DMS 273 (cell line): ENCODE measurements at regions not wholly inside any gene's neighbourhood (a gene's known extent, or its start where the extent isn't known, plus 50 kb on each side); places are given as distances from the start of the nearest gene placed in this dataset.
A peak's percentile ranks its signal among the peaks of the same experiment; 100 is the strongest.

ENCODE experiments used
- DNase-seq: peaks from one replicate; lab custom pipeline; 2025; ENCODE audit not compliant: unreplicated experiment; lab: John Stamatoyannopoulos, UW

- peak; percentile 76 for DNase-seq
Observed at GRCh38 chr2:9771481-9772017, 71.7 kb upstream of the TAF1B start.

- DNase-seq: no peak
Observed at GRCh38 chr2:9772035-9772998, 71.0 kb upstream of the TAF1B start.

GRCh38 chr2:9772999-9773902 lies 70.0 kb upstream of the TAF1B start:
- DNase-seq: no peak

- DNase-seq: no peak
Observed at GRCh38 chr2:9773903-9774239, 69.4 kb upstream of the TAF1B start.

- no peak for DNase-seq
Observed at GRCh38 chr2:9774266-9774665, 69.0 kb upstream of the TAF1B start.

GRCh38 chr2:9775351-9775750 lies 67.9 kb upstream of the TAF1B start:
- no peak for DNase-seq

GRCh38 chr2:9775999-9776712 lies 67.1 kb upstream of the TAF1B start:
- no peak for DNase-seq

- DNase-seq: no peak
Observed at GRCh38 chr2:9777081-9777480, 66.2 kb upstream of the TAF1B start.

- peak; percentile 63 for DNase-seq
Observed at GRCh38 chr2:9778012-9778411, 65.3 kb upstream of the TAF1B start.

- DNase-seq: no peak
Observed at GRCh38 chr2:9778471-9779316, 64.6 kb upstream of the TAF1B start.

- no peak for DNase-seq
Observed at GRCh38 chr2:9779596-9780264, 63.5 kb upstream of the TAF1B start.

- no peak for DNase-seq
Observed at GRCh38 chr2:9780368-9781130, 62.7 kb upstream of the TAF1B start.

- no peak for DNase-seq
Observed at GRCh38 chr2:9781252-9781651, 62.0 kb upstream of the TAF1B start.

- DNase-seq: no peak
Observed at GRCh38 chr2:9782197-9782719, 61.0 kb upstream of the TAF1B start.

GRCh38 chr2:9789371-9789770 lies 53.9 kb upstream of the TAF1B start:
- no peak for DNase-seq

- no peak for DNase-seq
Observed at GRCh38 chr2:9790702-9791225, 52.5 kb upstream of the TAF1B start.

GRCh38 chr2:9791711-9792110 lies 51.6 kb upstream of the TAF1B start:
- no peak for DNase-seq

- DNase-seq: no peak
Observed at GRCh38 chr2:9793156-9793917, 49.9 kb upstream of the TAF1B start.
